ENCODE measurements at regions not wholly inside any gene's neighbourhood (a gene's known extent, or its start where the extent isn't known, plus 50 kb on each side); places are given as distances from the start of the nearest gene placed in this dataset.
"Not testable (repeated sequence)": the region's sequence is repeated elsewhere in the genome, so short reads cannot be mapped to it uniquely, and the experiment has no call there.

DNA sequence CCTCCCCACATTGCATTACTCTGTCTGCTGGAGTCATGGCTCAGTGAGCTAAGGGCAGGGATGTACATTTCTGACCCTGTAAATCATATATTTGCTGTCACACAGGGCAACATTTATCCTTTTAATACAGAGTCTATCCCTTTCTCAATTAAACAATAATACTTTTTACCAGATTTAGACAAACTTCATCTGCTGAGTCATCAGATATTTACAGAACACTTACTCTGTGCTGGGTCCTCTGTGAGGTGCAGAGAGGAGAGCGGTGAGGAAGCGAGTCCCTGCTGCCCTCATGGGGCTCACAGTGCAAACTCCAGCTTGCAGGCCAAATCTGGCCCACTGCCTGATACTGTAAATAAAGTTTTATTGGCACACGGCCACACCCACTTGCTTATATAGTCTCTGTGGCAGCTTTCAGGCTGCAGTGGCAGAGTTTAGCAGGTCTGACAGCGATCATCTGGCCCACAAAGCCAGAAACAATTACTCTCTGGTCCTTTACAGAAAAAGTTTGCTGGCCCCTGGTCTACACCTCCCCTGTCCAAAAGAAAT lies 144.5 kb downstream of the CDH26 start:
- H3K4me1 ChIP-seq (ENCODE audit: control insufficient read depth in 2 of 2, insufficient read depth in 2 of 2, low read length in 2 of 2), result peaks cover 7 to 23% of the 10 kb centered on the region in 2 donors
- no peaks in the 10 kb centered on the region for H3K9me3 ChIP-seq (ENCODE audit: control insufficient read depth in 2 of 2, insufficient read depth in 1 of 2, low read length in 1 of 2)
- H3K27me3 ChIP-seq (ENCODE audit: control insufficient read depth in 2 of 2, insufficient read depth in 1 of 2, low read length in 1 of 2), result no peaks in the 10 kb centered on the region
- H3K27ac ChIP-seq (ENCODE audit: low read depth in 1 of 2, low read length in 1 of 2), result no peak overlapping the region
- DNase-seq (ENCODE audit: low read depth in 6 of 9, low spot score in 9 of 9), result no peak
- 98% methylated on average over 4 of the region's 4 CpGs for WGBS
- no peaks in the 10 kb centered on the region for H3K36me3 ChIP-seq (ENCODE audit: control insufficient read depth in 2 of 2, insufficient read depth in 2 of 2, low read length in 1 of 2)
- no peak overlapping the region for H3K4me3 ChIP-seq (ENCODE audit: low read length in 2 of 2)

DNA sequence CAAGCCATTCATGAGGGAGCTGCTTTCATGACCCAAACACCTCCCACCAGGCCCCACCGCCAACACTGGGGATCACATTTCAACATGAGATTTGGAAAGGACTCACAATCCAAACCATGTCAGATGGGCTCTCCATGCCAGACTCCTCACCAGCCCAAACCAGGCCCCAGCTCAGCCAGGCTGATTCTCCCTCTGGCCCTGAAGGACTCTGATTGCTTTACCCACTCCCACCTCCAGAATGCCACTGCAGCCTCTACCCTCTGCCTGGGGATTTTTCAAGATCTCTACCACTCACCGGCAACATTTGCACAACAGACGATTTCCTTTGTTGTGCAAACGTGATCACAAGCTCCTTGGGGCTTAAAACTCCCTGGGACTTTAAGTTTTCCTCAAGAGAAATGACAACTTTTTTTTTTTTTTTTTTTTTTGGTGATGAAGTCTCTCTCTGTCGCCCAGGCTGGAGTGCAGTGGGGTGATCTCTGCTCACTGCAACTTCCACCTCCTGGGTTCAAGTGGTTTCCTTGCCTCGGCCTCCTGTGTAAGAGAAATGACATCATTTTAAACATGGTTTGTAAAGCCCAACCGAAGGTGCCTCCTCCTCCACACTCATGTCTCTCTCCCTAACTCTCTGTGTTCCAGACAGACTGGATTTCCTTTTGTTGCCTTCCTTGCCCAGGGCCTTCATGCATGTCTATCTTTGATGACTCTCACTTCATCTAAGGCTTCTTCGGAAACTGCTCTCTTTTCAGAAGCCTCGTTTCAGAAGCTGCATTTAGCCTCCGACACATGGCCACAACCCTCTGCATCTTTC lies 147.0 kb downstream of the CDH26 start:
- no peaks in the 10 kb centered on the region for H3K9me3 ChIP-seq (ENCODE audit: control insufficient read depth in 2 of 2, insufficient read depth in 1 of 2, low read length in 1 of 2)
- H3K27me3 ChIP-seq (ENCODE audit: control insufficient read depth in 2 of 2, insufficient read depth in 1 of 2, low read length in 1 of 2), result no peaks in the 10 kb centered on the region
- H3K27ac ChIP-seq (ENCODE audit: low read depth in 1 of 2, low read length in 1 of 2), result no peak overlapping the region
- 90% methylated on average over 10 of the region's 10 CpGs for WGBS
- DNase-seq (ENCODE audit: low read depth in 6 of 9, low spot score in 9 of 9), result no peak
- H3K4me3 ChIP-seq (ENCODE audit: low read length in 2 of 2), result no peak overlapping the region
- no peaks in the 10 kb centered on the region for H3K36me3 ChIP-seq (ENCODE audit: control insufficient read depth in 2 of 2, insufficient read depth in 2 of 2, low read length in 1 of 2)
- peaks cover 7 to 23% of the 10 kb centered on the region in 2 donors for H3K4me1 ChIP-seq (ENCODE audit: control insufficient read depth in 2 of 2, insufficient read depth in 2 of 2, low read length in 2 of 2)

DNA sequence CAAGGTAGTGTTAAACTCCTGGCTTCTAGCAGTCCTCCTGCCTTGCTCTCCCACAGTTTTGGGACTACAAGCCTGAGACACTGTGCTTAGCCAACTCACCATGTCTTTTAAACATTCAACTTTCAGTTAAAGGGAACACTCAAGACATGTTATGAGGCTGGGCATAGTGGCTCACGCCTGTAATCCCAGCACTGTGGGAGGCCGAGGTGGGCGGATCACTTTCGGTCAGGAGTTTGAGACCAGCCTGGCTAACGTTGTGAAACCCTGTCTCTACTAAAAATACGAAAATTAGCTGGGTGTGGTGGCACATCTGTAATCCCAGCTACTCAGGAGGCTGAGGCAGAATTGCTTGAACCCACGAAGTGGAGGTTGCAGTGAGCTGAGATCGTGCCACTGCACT lies 148.0 kb downstream of the CDH26 start:
- WGBS, result 95% methylated on average over 8 of the region's 8 CpGs

DNA sequence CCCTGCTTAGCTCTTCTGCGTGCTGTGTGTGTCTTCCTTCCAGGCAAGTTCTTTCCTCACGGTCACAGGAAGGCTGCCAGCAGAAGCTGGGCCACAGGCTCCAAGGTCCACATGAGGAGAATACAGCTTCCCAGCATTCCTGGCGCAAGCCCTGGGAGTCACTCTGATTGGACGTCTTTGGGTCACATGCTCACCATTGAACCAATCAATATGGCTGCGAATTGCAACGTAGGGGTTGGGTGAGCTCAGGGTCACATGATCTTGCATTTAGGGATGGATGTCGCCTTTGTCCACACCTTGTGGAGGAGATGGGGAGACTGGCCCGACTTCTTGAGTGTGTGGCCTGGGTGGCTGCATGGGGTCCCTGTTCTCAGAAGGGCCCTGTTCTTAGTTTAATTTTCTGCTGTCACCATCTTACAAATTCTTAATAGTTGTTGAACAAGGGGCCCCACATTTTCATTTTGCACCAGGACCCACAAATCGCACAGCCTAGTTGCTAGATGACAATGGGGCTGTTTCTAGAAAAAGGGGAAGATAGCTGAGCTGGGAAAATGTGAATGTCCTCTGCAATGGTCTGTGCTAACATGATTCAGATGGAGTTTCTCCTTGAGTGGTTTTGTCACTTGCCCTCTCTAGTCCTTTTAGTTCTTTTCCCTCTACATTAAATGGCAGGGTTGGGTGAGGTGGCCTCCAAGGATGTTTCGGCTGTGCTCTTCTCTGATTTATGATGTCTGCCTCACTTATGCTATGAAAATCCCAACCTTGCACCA lies 149.6 kb downstream of the CDH26 start:
- WGBS, result 68% methylated on average over 10 of the region's 10 CpGs
- no peak overlapping the region for H3K27ac ChIP-seq (ENCODE audit: low read depth in 1 of 2, low read length in 1 of 2)
- no peaks in the 10 kb centered on the region for H3K27me3 ChIP-seq (ENCODE audit: control insufficient read depth in 2 of 2, insufficient read depth in 1 of 2, low read length in 1 of 2)
- H3K9me3 ChIP-seq (ENCODE audit: control insufficient read depth in 2 of 2, insufficient read depth in 1 of 2, low read length in 1 of 2), result no peaks in the 10 kb centered on the region
- DNase-seq (ENCODE audit: low read depth in 6 of 9, low spot score in 9 of 9), result no peak
- peaks cover 0 to 8% of the 10 kb centered on the region in 2 donors for H3K4me1 ChIP-seq (ENCODE audit: control insufficient read depth in 2 of 2, insufficient read depth in 2 of 2, low read length in 2 of 2)
- no peaks in the 10 kb centered on the region for H3K36me3 ChIP-seq (ENCODE audit: control insufficient read depth in 2 of 2, insufficient read depth in 2 of 2, low read length in 1 of 2)
- H3K4me3 ChIP-seq (ENCODE audit: low read length in 2 of 2), result no peak overlapping the region

More for the DNA sequence above, 148.0 kb downstream of the CDH26 start:
- not testable (repeated sequence) for H3K27me3 ChIP-seq (ENCODE audit: control insufficient read depth in 2 of 2, insufficient read depth in 1 of 2, low read length in 1 of 2); H3K4me3 ChIP-seq (ENCODE audit: low read length in 2 of 2); DNase-seq (ENCODE audit: low read depth in 6 of 9, low spot score in 9 of 9); H3K36me3 ChIP-seq (ENCODE audit: control insufficient read depth in 2 of 2, insufficient read depth in 2 of 2, low read length in 1 of 2); H3K27ac ChIP-seq (ENCODE audit: low read depth in 1 of 2, low read length in 1 of 2); H3K9me3 ChIP-seq (ENCODE audit: control insufficient read depth in 2 of 2, insufficient read depth in 1 of 2, low read length in 1 of 2)
- peaks cover 3 to 16% of the 10 kb centered on the region in 2 donors for H3K4me1 ChIP-seq (ENCODE audit: control insufficient read depth in 2 of 2, insufficient read depth in 2 of 2, low read length in 2 of 2)

DNA sequence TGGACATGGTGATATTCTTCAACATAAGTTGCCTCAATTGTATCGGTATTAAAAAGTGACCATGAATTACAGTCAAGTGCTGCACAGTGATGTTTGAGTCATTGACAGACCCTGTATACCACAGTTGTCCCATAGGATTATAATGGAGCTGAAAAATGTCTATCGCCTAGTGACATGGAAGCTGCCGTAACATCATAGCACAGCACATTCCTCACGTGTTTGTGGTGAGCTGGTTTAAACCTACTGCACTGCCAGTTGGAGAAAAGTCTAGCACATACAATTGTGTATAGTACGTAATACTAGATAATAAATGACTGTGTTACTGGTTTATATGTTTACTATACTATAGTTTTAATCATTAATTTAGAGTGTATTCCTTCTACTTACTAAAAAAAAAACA lies 150.2 kb downstream of the CDH26 start:
- Histone ChIP-seq H3K4me1 (ENCODE audit: control insufficient read depth in 2 of 2, insufficient read depth in 2 of 2, low read length in 2 of 2) (peaks cover 0 to 9% of the 10 kb centered on the region in 2 donors), H3K4me3 (ENCODE audit: low read length in 2 of 2) (no peak overlapping the region), H3K27ac (ENCODE audit: low read depth in 1 of 2, low read length in 1 of 2) (no peak overlapping the region), H3K9me3 (ENCODE audit: control insufficient read depth in 2 of 2, insufficient read depth in 1 of 2, low read length in 1 of 2) (no peaks in the 10 kb centered on the region), H3K27me3 (ENCODE audit: control insufficient read depth in 2 of 2, insufficient read depth in 1 of 2, low read length in 1 of 2) (no peaks in the 10 kb centered on the region), H3K36me3 (ENCODE audit: control insufficient read depth in 2 of 2, insufficient read depth in 2 of 2, low read length in 1 of 2) (no peaks in the 10 kb centered on the region)
- 98% methylated on average over 5 of the region's 5 CpGs for WGBS
- no peak for DNase-seq (ENCODE audit: low read depth in 6 of 9, low spot score in 9 of 9)

DNA sequence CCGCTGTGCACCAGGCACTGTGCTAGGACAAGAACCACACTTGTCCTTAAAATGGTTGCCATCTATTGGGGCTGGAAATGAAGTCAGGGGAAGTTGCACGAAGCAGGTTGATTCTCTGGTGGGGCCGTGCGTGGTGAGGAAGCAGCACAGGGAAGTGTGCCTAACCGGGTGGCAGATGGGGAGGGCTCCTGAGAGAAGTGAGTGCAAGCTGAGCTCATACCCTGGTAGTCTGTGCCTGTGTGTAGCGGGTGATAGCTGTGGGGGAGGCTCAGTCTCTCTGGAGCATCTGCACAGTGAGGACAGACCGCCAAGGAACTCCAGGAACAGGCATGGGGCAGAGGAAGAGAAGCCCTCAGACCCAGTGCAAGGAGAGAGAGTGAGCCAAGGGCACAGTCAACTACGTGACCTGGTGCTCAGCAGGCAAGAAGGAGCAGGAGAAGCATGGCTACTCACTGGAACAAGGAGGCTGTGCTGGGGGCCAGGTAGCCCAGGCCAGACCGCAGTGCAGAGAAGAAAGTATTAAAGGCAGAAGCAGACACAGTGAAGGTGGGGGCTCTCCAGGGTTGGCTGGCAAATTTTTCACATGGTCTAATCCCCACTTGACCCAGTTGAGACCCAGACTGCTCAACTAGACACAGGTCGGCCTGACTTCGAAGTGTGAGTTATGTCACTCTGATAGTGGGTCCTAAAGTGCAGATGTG lies 155.0 kb downstream of the CDH26 start:
- no peak overlapping the region for H3K27ac ChIP-seq (ENCODE audit: low read depth in 1 of 2, low read length in 1 of 2)
- H3K9me3 ChIP-seq (ENCODE audit: control insufficient read depth in 2 of 2, insufficient read depth in 1 of 2, low read length in 1 of 2), result no peaks in the 10 kb centered on the region
- no peak overlapping the region for H3K4me3 ChIP-seq (ENCODE audit: low read length in 2 of 2)
- DNase-seq (ENCODE audit: low read depth in 6 of 9, low spot score in 9 of 9), result peak in 1 of 9 donors; percentile 22
- WGBS, result 89% methylated on average over 11 of the region's 11 CpGs
- H3K4me1 ChIP-seq (ENCODE audit: control insufficient read depth in 2 of 2, insufficient read depth in 2 of 2, low read length in 2 of 2), result peaks cover 0 to 17% of the 10 kb centered on the region in 2 donors
- H3K27me3 ChIP-seq (ENCODE audit: control insufficient read depth in 2 of 2, insufficient read depth in 1 of 2, low read length in 1 of 2), result no peaks in the 10 kb centered on the region
- H3K36me3 ChIP-seq (ENCODE audit: control insufficient read depth in 2 of 2, insufficient read depth in 2 of 2, low read length in 1 of 2), result no peaks in the 10 kb centered on the region

DNA sequence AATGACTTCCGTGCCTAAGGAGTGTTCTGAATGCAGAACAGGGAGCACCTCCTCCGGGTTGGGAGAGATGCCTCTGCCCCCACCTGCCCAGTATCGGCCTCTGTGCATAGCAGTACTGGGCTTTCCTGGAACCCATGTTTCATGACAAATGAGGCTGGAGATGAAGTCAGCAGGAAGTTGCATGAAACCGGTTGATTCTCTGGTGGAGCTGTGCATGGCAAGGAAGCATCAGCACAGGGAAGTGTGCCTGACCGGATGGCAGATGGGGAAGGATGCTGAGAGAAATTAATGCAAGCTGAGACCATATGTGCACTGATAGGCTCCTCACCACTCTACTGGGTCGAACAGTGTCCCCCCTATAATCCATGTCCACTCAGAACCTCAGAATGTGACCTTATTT lies 155.5 kb downstream of the CDH26 start:
- no peaks in the 10 kb centered on the region for H3K27me3 ChIP-seq (ENCODE audit: control insufficient read depth in 2 of 2, insufficient read depth in 1 of 2, low read length in 1 of 2)
- 90% methylated on average over 6 of the region's 6 CpGs for WGBS
- H3K9me3 ChIP-seq (ENCODE audit: control insufficient read depth in 2 of 2, insufficient read depth in 1 of 2, low read length in 1 of 2), result no peaks in the 10 kb centered on the region
- peaks cover 0 to 17% of the 10 kb centered on the region in 2 donors for H3K4me1 ChIP-seq (ENCODE audit: control insufficient read depth in 2 of 2, insufficient read depth in 2 of 2, low read length in 2 of 2)
- H3K27ac ChIP-seq (ENCODE audit: low read depth in 1 of 2, low read length in 1 of 2), result no peak overlapping the region
- DNase-seq (ENCODE audit: low read depth in 6 of 9, low spot score in 9 of 9), result no peak
- H3K36me3 ChIP-seq (ENCODE audit: control insufficient read depth in 2 of 2, insufficient read depth in 2 of 2, low read length in 1 of 2), result no peaks in the 10 kb centered on the region
- no peak overlapping the region for H3K4me3 ChIP-seq (ENCODE audit: low read length in 2 of 2)

DNA sequence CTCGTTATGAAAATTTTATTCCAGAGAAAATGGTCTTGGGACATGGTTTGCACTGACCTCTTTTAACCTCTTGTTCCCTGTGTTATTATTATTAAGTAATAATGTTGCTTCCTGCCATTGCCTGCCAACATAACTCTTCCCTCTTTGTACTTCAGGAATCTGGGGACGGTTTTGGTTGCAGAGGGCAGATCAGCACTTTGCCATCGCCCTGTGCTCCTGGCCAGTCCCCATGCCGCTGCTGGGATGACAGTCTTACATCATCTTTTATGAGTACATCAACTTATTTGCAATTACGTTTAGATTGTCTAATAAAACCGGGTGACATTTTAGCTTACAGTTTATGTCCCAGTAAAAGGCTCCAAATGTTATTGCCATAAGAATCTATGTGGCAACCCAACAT lies 157.2 kb downstream of the CDH26 start:
- Histone ChIP-seq H3K9me3 (ENCODE audit: control insufficient read depth in 2 of 2, insufficient read depth in 1 of 2, low read length in 1 of 2) (no peaks in the 10 kb centered on the region), H3K27me3 (ENCODE audit: control insufficient read depth in 2 of 2, insufficient read depth in 1 of 2, low read length in 1 of 2) (no peaks in the 10 kb centered on the region), H3K36me3 (ENCODE audit: control insufficient read depth in 2 of 2, insufficient read depth in 2 of 2, low read length in 1 of 2) (no peaks in the 10 kb centered on the region), H3K4me3 (ENCODE audit: low read length in 2 of 2) (no peak overlapping the region), H3K27ac (ENCODE audit: low read depth in 1 of 2, low read length in 1 of 2) (no peak overlapping the region), H3K4me1 (ENCODE audit: control insufficient read depth in 2 of 2, insufficient read depth in 2 of 2, low read length in 2 of 2) (peaks cover 0 to 17% of the 10 kb centered on the region in 2 donors)
- 95% methylated on average over 6 of the region's 6 CpGs for WGBS
- no peak for DNase-seq (ENCODE audit: low read depth in 6 of 9, low spot score in 9 of 9)

Measured in thymus (tissue), 11 donors.